ENCODE measurements at regions not wholly inside any gene's neighbourhood (a gene's known extent, or its start where the extent isn't known, plus 50 kb on each side); places are given as distances from the start of the nearest gene placed in this dataset.

DNA sequence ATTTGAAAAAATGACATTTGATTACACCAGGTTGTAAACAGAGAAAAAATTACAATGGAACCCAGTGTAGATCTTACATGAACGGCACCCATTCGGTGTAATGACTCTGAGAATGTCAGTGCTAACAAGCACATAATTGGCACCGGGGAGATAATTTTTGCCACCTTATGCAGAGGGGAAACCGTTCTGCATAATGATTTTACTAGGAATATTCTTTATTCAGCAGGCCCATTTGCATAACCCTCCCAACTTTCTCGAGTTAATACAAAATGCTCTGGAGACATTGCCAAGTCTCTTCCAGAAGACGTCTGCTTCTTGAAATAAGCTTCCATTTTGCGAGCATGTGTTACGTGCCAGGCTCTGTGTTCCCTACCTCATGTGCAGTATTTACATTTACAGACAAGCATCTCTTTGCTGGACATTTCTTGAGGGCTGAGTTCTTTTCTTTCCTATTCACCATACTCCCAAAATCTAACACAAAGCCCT, 275.8 kb downstream of the MIAT start:
- no peaks in the 10 kb centered on the region for H3K9me2 ChIP-seq (ENCODE audit: low read depth, low read length)
- H3K27me3 ChIP-seq (ENCODE audit: insufficient read depth, low read length): 0 out of 2 replicates have a peak, but pooled peaks cover 8% of the 10 kb centered on the region
- H2AFZ ChIP-seq (ENCODE audit: low read length): no peak overlapping the region
- H3K27ac ChIP-seq (ENCODE audit: low read depth, low read length, poor library complexity, severe bottlenecking): no peak overlapping the region
- H3K9me3 ChIP-seq (ENCODE audit: low read length): peaks cover 7% of the 10 kb centered on the region; the same call in 1 of the 2 replicates
- TF ChIP-seq, protein P1, sequence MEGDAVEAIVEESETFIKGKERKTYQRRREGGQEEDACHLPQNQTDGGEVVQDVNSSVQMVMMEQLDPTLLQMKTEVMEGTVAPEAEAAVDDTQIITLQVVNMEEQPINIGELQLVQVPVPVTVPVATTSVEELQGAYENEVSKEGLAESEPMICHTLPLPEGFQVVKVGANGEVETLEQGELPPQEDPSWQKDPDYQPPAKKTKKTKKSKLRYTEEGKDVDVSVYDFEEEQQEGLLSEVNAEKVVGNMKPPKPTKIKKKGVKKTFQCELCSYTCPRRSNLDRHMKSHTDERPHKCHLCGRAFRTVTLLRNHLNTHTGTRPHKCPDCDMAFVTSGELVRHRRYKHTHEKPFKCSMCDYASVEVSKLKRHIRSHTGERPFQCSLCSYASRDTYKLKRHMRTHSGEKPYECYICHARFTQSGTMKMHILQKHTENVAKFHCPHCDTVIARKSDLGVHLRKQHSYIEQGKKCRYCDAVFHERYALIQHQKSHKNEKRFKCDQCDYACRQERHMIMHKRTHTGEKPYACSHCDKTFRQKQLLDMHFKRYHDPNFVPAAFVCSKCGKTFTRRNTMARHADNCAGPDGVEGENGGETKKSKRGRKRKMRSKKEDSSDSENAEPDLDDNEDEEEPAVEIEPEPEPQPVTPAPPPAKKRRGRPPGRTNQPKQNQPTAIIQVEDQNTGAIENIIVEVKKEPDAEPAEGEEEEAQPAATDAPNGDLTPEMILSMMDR (IDR thresholded peaks at IDR 0.05; ENCODE audit: low read length): no peak
- no peak for TF ChIP-seq EZH2 (IDR thresholded peaks at IDR 0.05; ENCODE audit: borderline replicate concordance, low read length)
- H3F3A ChIP-seq (ENCODE audit: insufficient read depth, low read length): no peaks in the 10 kb centered on the region
- no peaks in the 10 kb centered on the region for H3K36me3 ChIP-seq (ENCODE audit: insufficient read depth, low read length)
- H3K79me2 ChIP-seq (ENCODE audit: insufficient read depth, low read length): no peaks in the 10 kb centered on the region
- no peaks in the 10 kb centered on the region for H3K4me1 ChIP-seq (ENCODE audit: insufficient read depth, low read length, severe bottlenecking)
- H3K4me3 ChIP-seq (ENCODE audit: low read depth, low read length, poor library complexity, severe bottlenecking): no peak overlapping the region
- no peak overlapping the region for H3K4me2 ChIP-seq (ENCODE audit: low read length)
- H4K20me1 ChIP-seq (ENCODE audit: insufficient read depth, low read length): no peaks in the 10 kb centered on the region
- H3K9ac ChIP-seq (ENCODE audit: low read length): no peak overlapping the region

DNA sequence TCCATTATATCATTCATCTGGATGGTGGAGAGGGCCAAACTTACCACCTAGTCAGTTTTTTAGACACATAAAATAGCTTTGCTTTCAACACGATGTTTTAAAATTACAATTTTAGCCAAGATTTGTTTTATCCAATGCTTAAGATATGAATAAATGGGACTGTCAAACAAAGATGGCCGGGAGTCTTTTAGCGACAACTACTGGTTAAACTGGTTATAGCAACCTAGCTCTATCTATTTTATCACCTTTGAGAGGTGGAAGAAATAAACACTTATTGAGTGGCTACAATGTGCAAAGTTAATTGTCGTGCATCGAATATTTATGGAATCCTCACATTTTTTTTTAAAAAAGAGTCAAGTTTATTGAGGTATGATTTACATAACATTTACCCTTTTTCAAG, 279.8 kb downstream of the MIAT start:
- H3K4me1 ChIP-seq (ENCODE audit: insufficient read depth, low read length, severe bottlenecking): no peaks in the 10 kb centered on the region

DNA sequence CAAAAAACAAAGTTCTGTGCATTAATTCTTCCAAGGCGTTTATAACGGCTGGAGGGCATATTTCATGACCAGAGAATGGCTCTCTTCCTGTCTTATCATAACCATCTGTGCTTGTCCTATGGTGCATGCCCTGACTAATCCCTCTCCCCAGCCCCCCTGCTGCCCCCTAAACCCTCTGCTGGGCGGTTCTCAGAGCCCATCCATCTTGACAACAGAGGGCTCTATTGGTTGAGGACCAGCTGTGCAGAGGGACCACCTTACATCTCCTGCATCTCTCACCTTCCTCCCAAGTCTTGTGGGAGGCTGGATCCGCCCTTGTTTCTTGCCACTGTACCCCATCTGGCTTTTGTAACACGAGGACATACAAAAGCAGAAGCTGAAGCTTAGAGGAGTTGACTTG, 282.1 kb downstream of the MIAT start:
- no peak overlapping the region for H3K4me3 ChIP-seq (ENCODE audit: low read depth, low read length, poor library complexity, severe bottlenecking)
- no peak overlapping the region for H2AFZ ChIP-seq (ENCODE audit: low read length)

More for the DNA sequence above, 279.8 kb downstream of the MIAT start:
- Histone ChIP-seq H3K9ac (ENCODE audit: low read length) (no peak overlapping the region), H3K4me3 (ENCODE audit: low read depth, low read length, poor library complexity, severe bottlenecking) (no peak overlapping the region), H2AFZ (ENCODE audit: low read length) (no peak overlapping the region), H3K9me3 (ENCODE audit: low read length) (peaks cover 7% of the 10 kb centered on the region; the same call in 1 of the 2 replicates), H3K9me2 (ENCODE audit: low read depth, low read length) (no peaks in the 10 kb centered on the region), H3F3A (ENCODE audit: insufficient read depth, low read length) (no peaks in the 10 kb centered on the region), H3K27ac (ENCODE audit: low read depth, low read length, poor library complexity, severe bottlenecking) (no peak overlapping the region), H3K36me3 (ENCODE audit: insufficient read depth, low read length) (no peaks in the 10 kb centered on the region), H3K4me2 (ENCODE audit: low read length) (no peak overlapping the region), H3K79me2 (ENCODE audit: insufficient read depth, low read length) (no peaks in the 10 kb centered on the region), H3K27me3 (ENCODE audit: insufficient read depth, low read length) (0 out of 2 replicates have a peak, but pooled peaks cover 8% of the 10 kb centered on the region), H4K20me1 (ENCODE audit: insufficient read depth, low read length) (no peaks in the 10 kb centered on the region)
- TF ChIP-seq EZH2 (IDR thresholded peaks at IDR 0.05; ENCODE audit: borderline replicate concordance, low read length): no peak
- TF ChIP-seq, protein P1 (IDR thresholded peaks at IDR 0.05; ENCODE audit: low read length): peak; percentile 28; the same call in 1 of the 2 replicates

More for the DNA sequence above, 282.1 kb downstream of the MIAT start:
- Histone ChIP-seq H3K36me3 (ENCODE audit: insufficient read depth, low read length) (no peaks in the 10 kb centered on the region), H4K20me1 (ENCODE audit: insufficient read depth, low read length) (no peaks in the 10 kb centered on the region), H3K4me1 (ENCODE audit: insufficient read depth, low read length, severe bottlenecking) (no peaks in the 10 kb centered on the region), H3K9me3 (ENCODE audit: low read length) (peaks cover 7% of the 10 kb centered on the region; the same call in 1 of the 2 replicates), H3K27me3 (ENCODE audit: insufficient read depth, low read length) (0 out of 2 replicates have a peak, but pooled peaks cover 5% of the 10 kb centered on the region), H3K9ac (ENCODE audit: low read length) (no peak overlapping the region), H3F3A (ENCODE audit: insufficient read depth, low read length) (no peaks in the 10 kb centered on the region), H3K4me2 (ENCODE audit: low read length) (no peak overlapping the region), H3K27ac (ENCODE audit: low read depth, low read length, poor library complexity, severe bottlenecking) (no peak overlapping the region), H3K79me2 (ENCODE audit: insufficient read depth, low read length) (no peaks in the 10 kb centered on the region), H3K9me2 (ENCODE audit: low read depth, low read length) (no peaks in the 10 kb centered on the region)
- TF ChIP-seq, protein P1 (IDR thresholded peaks at IDR 0.05; ENCODE audit: low read length): no peak
- no peak for TF ChIP-seq EZH2 (IDR thresholded peaks at IDR 0.05; ENCODE audit: borderline replicate concordance, low read length)

Data from OCI-LY1 (cell line).